K562 (cell line): ENCODE measurements at regions not wholly inside any gene's neighbourhood (a gene's known extent, or its start where the extent isn't known, plus 50 kb on each side); places are given as distances from the start of the nearest gene placed in this dataset.

Source experiments
- ATAC-seq: fragments of 200-7000 bp; cut with Tn5 transposase; 3 replicates; pipeline ENCODE4 v1.9.1; 2020; ENCODE audit warnings: moderate library complexity
- BruUV-seq: library from RNA; stranded (reverse); fragments of 400-500 nt; replicated peaks from 2 replicates; lab custom pipeline; 2021; lab: Mats Ljungman, UMichigan
- CTCF ChIA-PET: fragments of 300-600 bp; formaldehyde crosslinking; extraction: SDS; loops from one replicate; lab custom pipeline; 2021; ENCODE audit warnings: low intra/inter-chr PET ratio; lab: Yijun Ruan, JAX
- POLR2A ChIA-PET: fragments of 300-600, 350-650 bp; sonication (Branson Sonifier 250); formaldehyde crosslinking; extraction: SDS; loops from one replicate; lab custom pipeline; 2021; ENCODE audit warnings: antibody characterized with exemption, inconsistent platforms; lab: Yijun Ruan, JAX
- DNase-seq, 4 experiments: peaks; one replicate each; pipeline versions ENCODE4 v3.0.0 to v3.0.0-alpha.2; 2011 to 2018; ENCODE audit warnings: low spot score in 3 of 4, mixed read lengths in 3 of 4; ENCODE audit errors: extremely low read depth in 1 of 4
- FAIRE-seq: peaks from 2 replicates; lab custom pipeline; 2011; peaks lifted over from hg19 to GRCh38; lab: Jason Lieb, UNC
- H2AFZ ChIP-seq: 2 replicates; pipeline ENCODE4 v1.6.0; 2011; ENCODE audit warnings: low read depth, low read length, control low read depth, inconsistent platforms
- H3K27ac ChIP-seq: fragments of 200-600 bp; 3 replicates; pipeline ENCODE4 v1.8.0; 2011; ENCODE audit warnings: low read depth, mild to moderate bottlenecking, control low read depth, inconsistent platforms, low read length, moderate library complexity, mixed read lengths; ENCODE audit errors: extremely low read depth
- H3K27me3 ChIP-seq, 2 experiments: fragments of 300-600 bp in 1 of 2; 2 replicates in 1 of 2; 3 replicates in 1 of 2; pipeline versions ENCODE4 v1.6.0 to v1.8.0; 2011; ENCODE audit warnings: inconsistent platforms in 2 of 2, low read length in 2 of 2, mild to moderate bottlenecking in 1 of 2, mixed read lengths in 1 of 2, moderate library complexity in 1 of 2; ENCODE audit not compliant: control insufficient read depth in 2 of 2, insufficient read depth in 2 of 2
- H3K36me3 ChIP-seq: fragments of 300-600 bp; 3 replicates; pipeline ENCODE4 v1.8.0; 2011; ENCODE audit warnings: mild to moderate bottlenecking, low read length, inconsistent platforms; ENCODE audit not compliant: control insufficient read depth, insufficient read depth
- H3K4me1 ChIP-seq, 2 experiments: fragments of 200-600 bp in 1 of 2; replicated peaks in 1 of 2; 2 replicates in 1 of 2; 3 replicates in 1 of 2; pipeline versions ENCODE4 v1.5.1 to v1.8.0; 2011; ENCODE audit warnings: inconsistent platforms in 2 of 2, low read length in 2 of 2, mild to moderate bottlenecking in 1 of 2, mixed read lengths in 1 of 2, moderate library complexity in 1 of 2; ENCODE audit not compliant: control insufficient read depth in 2 of 2, insufficient read depth in 2 of 2
- H3K4me2 ChIP-seq: 2 replicates; pipeline ENCODE4 v1.6.1; 2011; ENCODE audit warnings: low read length, control low read depth, inconsistent platforms, mixed read lengths; ENCODE audit not compliant: insufficient read depth
- H3K4me3 ChIP-seq: fragments of 200-600 bp; sonication (generic), shearing (Covaris generic); 2 replicates; pipeline ENCODE4 v1.5.1; 2016; ENCODE audit warnings: control low read depth, inconsistent platforms
- H3K79me2 ChIP-seq: fragments of 200-600 bp; 3 replicates; pipeline ENCODE4 v1.8.0; 2011; ENCODE audit warnings: low read length, inconsistent platforms; ENCODE audit not compliant: control insufficient read depth, insufficient read depth
- H3K9ac ChIP-seq, 2 experiments: 2 replicates each; pipeline versions ENCODE4 v1.6.0 to v1.6.1; 2011; ENCODE audit warnings: low read depth in 2 of 2, low read length in 2 of 2, control low read depth in 1 of 2, inconsistent platforms in 1 of 2, mild to moderate bottlenecking in 1 of 2, mixed read lengths in 1 of 2; ENCODE audit not compliant: insufficient read depth in 1 of 2
- H3K9me1 ChIP-seq: one replicate; pipeline ENCODE4 v1.6.0; 2011; ENCODE audit warnings: inconsistent platforms, mild to moderate bottlenecking, low read length, moderate library complexity; ENCODE audit not compliant: control insufficient read depth, insufficient read depth
- H3K9me3 ChIP-seq: replicated peaks from 2 replicates; pipeline ENCODE4 v1.5.1; 2011; ENCODE audit warnings: low read depth, low read length, inconsistent platforms; ENCODE audit not compliant: control insufficient read depth, insufficient read depth
- H4K20me1 ChIP-seq: replicated peaks from 2 replicates; pipeline ENCODE4 v1.6.1; 2011; ENCODE audit warnings: low read length, inconsistent platforms, mixed read lengths; ENCODE audit not compliant: control insufficient read depth, insufficient read depth
- CLOCK ChIP-seq: fragments of 250-450 bp; sonication (Bioruptor Pico); IDR thresholded peaks from 2 replicates; pipeline ENCODE4 v1.4.0; 2020; ENCODE audit warnings: mild to moderate bottlenecking, moderate library complexity, borderline replicate concordance
- CREB5 ChIP-seq: fragments of 250-450 bp; sonication (Bioruptor Pico); IDR thresholded peaks from 2 replicates; pipeline ENCODE4 v1.5.0; 2020; ENCODE audit warnings: mild to moderate bottlenecking
- ETS1 ChIP-seq: conservative IDR thresholded peaks from 2 replicates; pipeline ENCODE4 v1.6.1; 2011; ENCODE audit warnings: low read depth, mild to moderate bottlenecking, low read length; ENCODE audit not compliant: control insufficient read depth
- HSF4 ChIP-seq: fragments of 250-450 bp; sonication (Bioruptor Pico); IDR thresholded peaks from 2 replicates; pipeline ENCODE4 v2.1.2; 2022; ENCODE audit warnings: mild to moderate bottlenecking, moderate library complexity, borderline replicate concordance
- JUNB ChIP-seq: fragments of 450-650 bp; formaldehyde crosslinking; conservative IDR thresholded peaks from 2 replicates; pipeline ENCODE4 v1.4.0; 2020; ENCODE audit warnings: mild to moderate bottlenecking
- KDM4B ChIP-seq, 2 experiments: fragments of 450-650 bp in 1 of 2; sonication (generic) in 1 of 2; IDR thresholded peaks; 2 replicates each; pipeline ENCODE4 v1.6.1; 2016 to 2017; ENCODE audit warnings: borderline replicate concordance in 2 of 2, antibody characterized with exemption in 1 of 2, low read depth in 1 of 2, mild to moderate bottlenecking in 1 of 2
- MXI1 ChIP-seq: IDR thresholded peaks from 2 replicates; pipeline ENCODE4 v1.6.1; 2011; ENCODE audit warnings: low read depth, mild to moderate bottlenecking, improper control_type of control experiment, low read length
- MYNN ChIP-seq, 2 experiments: sonication (generic); formaldehyde crosslinking in 1 of 2; IDR thresholded peaks; 2 replicates each; pipeline versions ENCODE4 v1.5.0 to v1.6.1; 2016 to 2020; ENCODE audit warnings: antibody characterized with exemption in 1 of 2, missing genetic modification reagents in 1 of 2
- NEUROD1 ChIP-seq: fragments of 150-350 bp; IDR thresholded peaks from 2 replicates; pipeline ENCODE4 v1.6.1; 2014; ENCODE audit warnings: borderline replicate concordance, low read length, low read depth; ENCODE audit not compliant: partially characterized antibody
- PYGO2 ChIP-seq: fragments of 450-650 bp; IDR thresholded peaks from 2 replicates; pipeline ENCODE4 v1.6.1; 2016; ENCODE audit warnings: mild to moderate bottlenecking, missing genetic modification characterization, moderate library complexity, missing compliant biosample characterization
- RCOR1 ChIP-seq, 2 experiments: IDR thresholded peaks; 2 replicates each; pipeline ENCODE4 v1.6.1; 2012; ENCODE audit warnings: low read depth in 2 of 2, low read length in 2 of 2, borderline replicate concordance in 1 of 2, improper control_type of control experiment in 1 of 2
- XRCC4 ChIP-seq: IDR thresholded peaks from one replicate; pipeline ENCODE4 v1.6.1; 2011; ENCODE audit not compliant: insufficient read depth, insufficient read length; ENCODE audit errors: extremely low read depth
- ZNF316 ChIP-seq: fragments of 450-650 bp; IDR thresholded peaks from 2 replicates; pipeline ENCODE4 v1.6.1; 2016
- ZZZ3 ChIP-seq: fragments of 450-650 bp; IDR thresholded peaks from 2 replicates; pipeline ENCODE4 v1.6.1; 2016; ENCODE audit warnings: antibody characterized with exemption, mild to moderate bottlenecking, moderate library complexity
- WGBS: fragments of 100-300 bp; shearing (Covaris generic); methylation state at CpG from one replicate; pipeline ENCODE4 v1.1.6; 2016; ENCODE audit warnings: low coverage, mixed read lengths; ENCODE audit not compliant: insufficient coverage; ENCODE audit errors: missing lambda C conversion rate; 5-methylcytosine and 5-hydroxymethylcytosine counted together
- in situ Hi-C: fragments of 300-500 bp; cut with MboI; formaldehyde crosslinking; loops from 4 replicates; pipeline ENCODE4 v1.15.0; 2018; ENCODE audit warnings: inconsistent platforms, mixed read lengths
- intact Hi-C: fragments of 100-400 bp; cut with micrococcal nuclease; formaldehyde crosslinking; loops from 2 replicates; pipeline ENCODE4 v1.14.2; 2022

- TF ChIP-seq ZNF316 (no peak), PYGO2 (tag) (no peak)
These were observed 179.9 kb downstream of the NPHP4 start (continued) for GRCh38 chr1:5812295-5812694.

GRCh38 chr1:5811419-5811818 lies 180.8 kb downstream of the NPHP4 start:
- ChIA-PET POLR2A (no interaction called here), CTCF (no interaction called here)
- in situ Hi-C loops: no loop called here
- no peaks in the 10 kb centered on the region for H3K4me1 ChIP-seq
- FAIRE-seq (no peak), DNase-seq (no peak), ATAC-seq (no peak)
- WGBS: under 1% methylated on average over 11 of the region's 11 CpGs
- no peak overlapping the region for H3K4me2 ChIP-seq
- BruUV-seq: no TSS peak
- H3K79me2 ChIP-seq: no peaks in the 10 kb centered on the region
- H3K27ac ChIP-seq: no peak overlapping the region
- H3K36me3 ChIP-seq: no peaks in the 10 kb centered on the region
- H3K27me3 ChIP-seq: peaks cover 16 to 36% of the 10 kb centered on the region in 2 experiments
- H4K20me1 ChIP-seq: 0 out of 2 replicates have a peak, but pooled peaks cover 5% of the 10 kb centered on the region
- intact Hi-C loops: no loop called here
- no peak overlapping the region for H3K4me3 ChIP-seq
- H3K9me1 ChIP-seq: no peaks in the 10 kb centered on the region
- H3K9ac ChIP-seq: no peak overlapping the region
- no peak overlapping the region for H2AFZ ChIP-seq
- H3K9me3 ChIP-seq: no peaks in the 10 kb centered on the region
- no peak for TF ChIP-seq CLOCK (CRISPR knock-in tag)
- TF ChIP-seq ETS1: no peak
- no peak for TF ChIP-seq ZZZ3
- TF ChIP-seq JUNB: no peak
- no peak for TF ChIP-seq XRCC4
- no peak for TF ChIP-seq MYNN (IDR thresholded peaks at IDR 0.05)
- no peak for TF ChIP-seq MYNN (CRISPR knock-in tag; IDR thresholded peaks at IDR 0.05)
- TF ChIP-seq NEUROD1: no peak
- no peak for TF ChIP-seq CREB5 (CRISPR knock-in tag)
- TF ChIP-seq KDM4B (IDR thresholded peaks at IDR 0.05; ENCODE audit: borderline replicate concordance in 2 of 2, low read depth in 1 of 2): no peak
- TF ChIP-seq HSF4 (CRISPR knock-in tag): no peak
- no peak for TF ChIP-seq MXI1
- no peak for TF ChIP-seq RCOR1 (IDR thresholded peaks at IDR 0.05; ENCODE audit: borderline replicate concordance in 1 of 2, low read depth in 2 of 2, low read length in 2 of 2)
